GM23338 (cell line): ENCODE measurements at regions not wholly inside any gene's neighbourhood (a gene's known extent, or its start where the extent isn't known, plus 50 kb on each side); places are given as distances from the start of the nearest gene placed in this dataset.

Source experiments
- ATAC-seq: fragments of 200-7000 bp; cut with Tn5 transposase; 3 replicates; pipeline ENCODE4 v1.9.1; 2020
- DNase-seq: peaks from one replicate; pipeline ENCODE4 v3.0.0-alpha.2; 2015; ENCODE audit warnings: low spot score
- H2AFZ ChIP-seq: fragments of 200-600 bp; sonication (generic); 2 replicates; pipeline ENCODE4 v1.8.0; 2016; ENCODE audit warnings: antibody characterized with exemption, mild to moderate bottlenecking, moderate library complexity
- H3F3A ChIP-seq: fragments of 200-600 bp; sonication (generic); replicated peaks from 2 replicates; pipeline ENCODE4 v1.8.0; 2017; ENCODE audit warnings: antibody characterized with exemption, mixed run types, low read depth
- H3K27ac ChIP-seq: fragments of 200-600 bp; sonication (generic); 2 replicates; pipeline ENCODE4 v1.6.1; 2016; ENCODE audit warnings: low read depth
- H3K27me3 ChIP-seq: fragments of 200-600 bp; sonication (generic); 2 replicates; pipeline ENCODE4 v1.8.0; 2016; ENCODE audit warnings: mild to moderate bottlenecking, mixed run types, moderate library complexity; ENCODE audit not compliant: insufficient read depth
- H3K36me3 ChIP-seq: fragments of 200-600 bp; sonication (generic); 2 replicates; pipeline ENCODE4 v1.8.0; 2016; ENCODE audit warnings: mild to moderate bottlenecking; ENCODE audit not compliant: insufficient read depth
- H3K4me1 ChIP-seq: fragments of 200-600 bp; sonication (generic); 2 replicates; pipeline ENCODE4 v1.8.0; 2016; ENCODE audit warnings: mild to moderate bottlenecking, moderate library complexity; ENCODE audit not compliant: insufficient read depth
- H3K4me2 ChIP-seq: fragments of 200-600 bp; sonication (generic); 2 replicates; pipeline ENCODE4 v1.7.1; 2017; ENCODE audit warnings: mixed run types
- H3K4me3 ChIP-seq: fragments of 200-600 bp; sonication (generic); 2 replicates; pipeline ENCODE4 v1.6.1; 2016; ENCODE audit warnings: mixed run types
- H3K79me2 ChIP-seq: fragments of 200-600 bp; sonication (generic); replicated peaks from 2 replicates; pipeline ENCODE4 v1.8.0; 2017; ENCODE audit warnings: mild to moderate bottlenecking; ENCODE audit not compliant: insufficient read depth
- H3K9me2 ChIP-seq: fragments of 200-600 bp; sonication (generic); 2 replicates; pipeline ENCODE4 v1.8.0; 2017; ENCODE audit not compliant: insufficient read depth
- H4K20me1 ChIP-seq: fragments of 200-600 bp; sonication (generic); replicated peaks from 2 replicates; pipeline ENCODE4 v1.8.0; 2017; ENCODE audit warnings: mild to moderate bottlenecking; ENCODE audit not compliant: insufficient read depth
- H3K27ac Mint-ChIP-seq: 2 replicates; pipeline ENCODE4 v1.8.0; 2020; ENCODE audit warnings: inconsistent platforms, mild to moderate bottlenecking, moderate library complexity, mixed read lengths
- H3K27me3 Mint-ChIP-seq: 3 replicates; pipeline ENCODE4 v1.8.0; 2022; ENCODE audit warnings: low read depth, mild to moderate bottlenecking, moderate library complexity, mixed read lengths, inconsistent platforms; ENCODE audit not compliant: insufficient read depth, poor library complexity
- H3K36me3 Mint-ChIP-seq: 3 replicates; pipeline ENCODE4 v1.8.0; 2021; ENCODE audit warnings: low read depth, mild to moderate bottlenecking, inconsistent platforms, moderate library complexity, mixed read lengths
- H3K4me1 Mint-ChIP-seq: 3 replicates; pipeline ENCODE4 v1.8.0; 2020; ENCODE audit warnings: mild to moderate bottlenecking, inconsistent platforms, mixed read lengths
- H3K4me3 Mint-ChIP-seq: 3 replicates; pipeline ENCODE4 v1.8.0; 2021; ENCODE audit warnings: moderate library complexity, mild to moderate bottlenecking, inconsistent platforms, mixed read lengths
- H3K9me3 Mint-ChIP-seq: 3 replicates; pipeline ENCODE4 v1.8.0; 2020; ENCODE audit warnings: moderate library complexity, mild to moderate bottlenecking, inconsistent platforms, mixed read lengths
- CTCF ChIP-seq, 2 experiments: fragments of 200-600 bp in 1 of 2; sonication (generic) in 1 of 2; conservative IDR thresholded peaks; 2 replicates each; pipeline versions ENCODE4 v1.5.1 to v1.6.1; 2016 to 2017; ENCODE audit warnings: antibody characterized with exemption in 2 of 2, low read depth in 2 of 2, mild to moderate bottlenecking in 2 of 2, moderate library complexity in 1 of 2
- ETS1 ChIP-seq: IDR thresholded peaks from 2 replicates; pipeline ENCODE4 v1.6.1; 2016; ENCODE audit warnings: antibody characterized with exemption
- EZH2 ChIP-seq: fragments of 200-600 bp; sonication (generic); IDR thresholded peaks from one replicate; pipeline ENCODE4 v1.8.0; 2017; ENCODE audit warnings: antibody characterized with exemption, mild to moderate bottlenecking, low read depth; ENCODE audit not compliant: unreplicated experiment
- EZH2phosphoT487 ChIP-seq: fragments of 200-600 bp; sonication (generic); IDR thresholded peaks from one replicate; pipeline ENCODE4 v1.8.1; 2018; ENCODE audit warnings: antibody characterized with exemption; ENCODE audit not compliant: unreplicated experiment
- JUNB ChIP-seq: IDR thresholded peaks from one replicate; pipeline ENCODE4 v1.6.1; 2016; ENCODE audit warnings: antibody characterized with exemption; ENCODE audit not compliant: unreplicated experiment
- NANOG ChIP-seq: IDR thresholded peaks from 2 replicates; pipeline ENCODE4 v1.6.1; 2016; ENCODE audit warnings: antibody characterized with exemption, borderline replicate concordance
- POLR2AphosphoS5 ChIP-seq: IDR thresholded peaks from 2 replicates; pipeline ENCODE4 v1.6.1; 2016; ENCODE audit warnings: antibody characterized with exemption, low read depth
- ZNF114 ChIP-seq: fragments of 250-450 bp; sonication (Bioruptor Pico); IDR thresholded peaks from 2 replicates; pipeline ENCODE4 v1.5.0; 2020; ENCODE audit warnings: mild to moderate bottlenecking, moderate library complexity
- ZNF331 ChIP-seq: fragments of 250-450 bp; sonication (Bioruptor Pico); IDR thresholded peaks from 2 replicates; pipeline ENCODE4 v1.5.0; 2020; ENCODE audit warnings: low read depth, mild to moderate bottlenecking, moderate library complexity
- TF ChIP-seq, protein P1 (sequence below): fragments of 250-450 bp; sonication (Bioruptor Pico); IDR thresholded peaks from 2 replicates; pipeline ENCODE4 v1.5.0; 2020; ENCODE audit warnings: mild to moderate bottlenecking, moderate library complexity

DNA sequence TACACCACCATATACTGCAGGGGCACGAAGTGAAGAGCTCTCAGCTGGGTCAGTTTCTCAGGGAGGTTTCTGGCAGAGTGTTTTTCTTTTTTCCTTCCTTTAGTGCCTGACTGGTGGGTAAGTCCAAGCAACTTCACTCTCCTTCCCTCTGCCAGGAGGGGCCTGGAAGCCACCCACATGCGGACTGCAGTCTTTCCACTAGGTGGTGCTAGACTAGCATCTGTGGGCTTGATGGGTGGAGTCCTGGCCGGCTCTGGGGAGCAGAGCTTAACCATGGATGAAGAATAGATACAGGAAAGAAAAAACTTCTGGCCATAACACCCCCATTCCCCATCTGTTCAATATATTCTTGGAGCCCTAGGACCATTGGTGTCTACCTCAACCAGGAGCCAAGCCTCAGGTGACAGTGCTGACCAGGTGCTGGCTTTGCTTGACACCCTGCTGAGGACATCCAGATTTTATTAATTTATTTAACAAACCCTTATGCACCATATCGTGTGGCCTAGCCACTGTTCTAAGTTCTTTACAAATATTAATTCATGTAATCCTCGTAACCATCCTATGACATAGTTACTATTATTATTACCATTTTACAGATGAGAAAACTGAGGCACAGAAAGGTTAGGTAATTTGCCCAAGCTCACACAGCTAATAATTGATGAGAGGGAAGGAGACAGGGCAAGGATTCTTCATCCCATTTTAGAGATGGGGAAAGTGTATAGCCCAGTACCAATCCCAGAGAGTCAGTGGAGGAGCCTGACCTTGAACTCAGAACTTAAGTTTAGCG is 126.7 kb upstream of the CSF3R start:
- Mint-ChIP-seq H3K27ac (no peak overlapping the region), H3K36me3 (no peaks in the 10 kb centered on the region), H3K4me3 (no peak overlapping the region), H3K27me3 (no peaks in the 10 kb centered on the region), H3K4me1 (0 out of 3 replicates have a peak, but pooled peaks cover 3% of the 10 kb centered on the region), H3K9me3 (no peaks in the 10 kb centered on the region)
- H2AFZ ChIP-seq: no peak overlapping the region
- peak; percentile 97 for ATAC-seq
- H3K79me2 ChIP-seq: no peaks in the 10 kb centered on the region
- no peaks in the 10 kb centered on the region for H3K4me1 ChIP-seq
- peak; percentile 91 for DNase-seq
- no peak overlapping the region for H3K27ac ChIP-seq
- H3F3A ChIP-seq: no peaks in the 10 kb centered on the region
- no peaks in the 10 kb centered on the region for H3K36me3 ChIP-seq
- H4K20me1 ChIP-seq: no peaks in the 10 kb centered on the region
- H3K4me2 ChIP-seq: no peak overlapping the region
- TF ChIP-seq ETS1 (no peak), ZNF114 (CRISPR knock-in tag) (no peak), ZNF331 (CRISPR knock-in tag) (no peak), POLR2AphosphoS5 (no peak), EZH2phosphoT487 (no peak), JUNB (no peak), CTCF (conservative IDR thresholded peaks at IDR 0.05; ENCODE audit: low read depth in 2 of 2) (peak; percentile 97), EZH2 (no peak), NANOG (no peak)
- TF ChIP-seq, protein P1, sequence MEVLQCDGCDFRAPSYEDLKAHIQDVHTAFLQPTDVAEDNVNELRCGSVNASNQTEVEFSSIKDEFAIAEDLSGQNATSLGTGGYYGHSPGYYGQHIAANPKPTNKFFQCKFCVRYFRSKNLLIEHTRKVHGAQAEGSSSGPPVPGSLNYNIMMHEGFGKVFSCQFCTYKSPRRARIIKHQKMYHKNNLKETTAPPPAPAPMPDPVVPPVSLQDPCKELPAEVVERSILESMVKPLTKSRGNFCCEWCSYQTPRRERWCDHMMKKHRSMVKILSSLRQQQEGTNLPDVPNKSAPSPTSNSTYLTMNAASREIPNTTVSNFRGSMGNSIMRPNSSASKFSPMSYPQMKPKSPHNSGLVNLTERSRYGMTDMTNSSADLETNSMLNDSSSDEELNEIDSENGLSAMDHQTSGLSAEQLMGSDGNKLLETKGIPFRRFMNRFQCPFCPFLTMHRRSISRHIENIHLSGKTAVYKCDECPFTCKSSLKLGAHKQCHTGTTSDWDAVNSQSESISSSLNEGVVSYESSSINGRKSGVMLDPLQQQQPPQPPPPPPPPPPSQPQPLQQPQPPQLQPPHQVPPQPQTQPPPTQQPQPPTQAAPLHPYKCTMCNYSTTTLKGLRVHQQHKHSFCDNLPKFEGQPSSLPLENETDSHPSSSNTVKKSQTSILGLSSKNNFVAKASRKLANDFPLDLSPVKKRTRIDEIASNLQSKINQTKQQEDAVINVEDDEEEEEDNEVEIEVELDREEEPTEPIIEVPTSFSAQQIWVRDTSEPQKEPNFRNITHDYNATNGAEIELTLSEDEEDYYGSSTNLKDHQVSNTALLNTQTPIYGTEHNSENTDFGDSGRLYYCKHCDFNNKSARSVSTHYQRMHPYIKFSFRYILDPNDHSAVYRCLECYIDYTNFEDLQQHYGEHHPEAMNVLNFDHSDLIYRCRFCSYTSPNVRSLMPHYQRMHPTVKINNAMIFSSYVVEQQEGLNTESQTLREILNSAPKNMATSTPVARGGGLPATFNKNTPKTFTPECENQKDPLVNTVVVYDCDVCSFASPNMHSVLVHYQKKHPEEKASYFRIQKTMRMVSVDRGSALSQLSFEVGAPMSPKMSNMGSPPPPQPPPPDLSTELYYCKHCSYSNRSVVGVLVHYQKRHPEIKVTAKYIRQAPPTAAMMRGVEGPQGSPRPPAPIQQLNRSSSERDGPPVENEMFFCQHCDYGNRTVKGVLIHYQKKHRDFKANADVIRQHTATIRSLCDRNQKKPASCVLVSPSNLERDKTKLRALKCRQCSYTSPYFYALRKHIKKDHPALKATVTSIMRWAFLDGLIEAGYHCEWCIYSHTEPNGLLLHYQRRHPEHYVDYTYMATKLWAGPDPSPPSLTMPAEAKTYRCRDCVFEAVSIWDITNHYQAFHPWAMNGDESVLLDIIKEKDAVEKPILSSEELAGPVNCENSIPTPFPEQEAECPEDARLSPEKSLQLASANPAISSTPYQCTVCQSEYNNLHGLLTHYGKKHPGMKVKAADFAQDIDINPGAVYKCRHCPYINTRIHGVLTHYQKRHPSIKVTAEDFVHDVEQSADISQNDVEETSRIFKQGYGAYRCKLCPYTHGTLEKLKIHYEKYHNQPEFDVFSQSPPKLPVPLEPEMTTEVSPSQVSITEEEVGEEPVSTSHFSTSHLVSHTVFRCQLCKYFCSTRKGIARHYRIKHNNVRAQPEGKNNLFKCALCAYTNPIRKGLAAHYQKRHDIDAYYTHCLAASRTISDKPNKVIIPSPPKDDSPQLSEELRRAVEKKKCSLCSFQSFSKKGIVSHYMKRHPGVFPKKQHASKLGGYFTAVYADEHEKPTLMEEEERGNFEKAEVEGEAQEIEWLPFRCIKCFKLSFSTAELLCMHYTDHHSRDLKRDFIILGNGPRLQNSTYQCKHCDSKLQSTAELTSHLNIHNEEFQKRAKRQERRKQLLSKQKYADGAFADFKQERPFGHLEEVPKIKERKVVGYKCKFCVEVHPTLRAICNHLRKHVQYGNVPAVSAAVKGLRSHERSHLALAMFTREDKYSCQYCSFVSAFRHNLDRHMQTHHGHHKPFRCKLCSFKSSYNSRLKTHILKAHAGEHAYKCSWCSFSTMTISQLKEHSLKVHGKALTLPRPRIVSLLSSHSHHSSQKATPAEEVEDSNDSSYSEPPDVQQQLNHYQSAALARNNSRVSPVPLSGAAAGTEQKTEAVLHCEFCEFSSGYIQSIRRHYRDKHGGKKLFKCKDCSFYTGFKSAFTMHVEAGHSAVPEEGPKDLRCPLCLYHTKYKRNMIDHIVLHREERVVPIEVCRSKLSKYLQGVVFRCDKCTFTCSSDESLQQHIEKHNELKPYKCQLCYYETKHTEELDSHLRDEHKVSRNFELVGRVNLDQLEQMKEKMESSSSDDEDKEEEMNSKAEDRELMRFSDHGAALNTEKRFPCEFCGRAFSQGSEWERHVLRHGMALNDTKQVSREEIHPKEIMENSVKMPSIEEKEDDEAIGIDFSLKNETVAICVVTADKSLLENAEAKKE (CRISPR knock-in tag): peak; percentile 96
- H3K27me3 ChIP-seq: no peaks in the 10 kb centered on the region
- no peaks in the 10 kb centered on the region for H3K9me2 ChIP-seq
- no peak overlapping the region for H3K4me3 ChIP-seq
